ENCODE measurements at regions not wholly inside any gene's neighbourhood (a gene's known extent, or its start where the extent isn't known, plus 50 kb on each side); places are given as distances from the start of the nearest gene placed in this dataset.

- no peaks in the 10 kb centered on the region for H3K27me3 ChIP-seq (ENCODE audit: control insufficient read depth, insufficient read depth, low read length)
- POLR2A ChIA-PET = no interaction called here
- no peak for TF ChIP-seq CTCF (IDR thresholded peaks at IDR 0.05; ENCODE audit: insufficient read depth, low read depth, low read length)
- CTCF ChIA-PET = no interaction called here
- no peak overlapping the region for H3K4me3 ChIP-seq (ENCODE audit: low read depth, low read length)
- H3K36me3 ChIP-seq (ENCODE audit: control insufficient read depth, insufficient read depth, low read length) = no peaks in the 10 kb centered on the region
- no peak for DNase-seq (ENCODE audit: low read depth)
Measured at GRCh38 chr3:104892044-104892443, 474.7 kb upstream of the ALCAM start.

- DNase-seq (ENCODE audit: low read depth) = no peak
- CTCF ChIA-PET = interaction anchor here (0.6 to 1.0 kb wide), 2 partner anchors 12 to 1985 kb away, joined by 4 read pairs; no protein-coding TSS in a partner anchor
- Histone ChIP-seq H3K27me3 (ENCODE audit: control insufficient read depth, insufficient read depth, low read length) (no peaks in the 10 kb centered on the region), H3K36me3 (ENCODE audit: control insufficient read depth, insufficient read depth, low read length) (no peaks in the 10 kb centered on the region), H3K4me3 (ENCODE audit: low read depth, low read length) (no peak overlapping the region)
- POLR2A ChIA-PET = no interaction called here
- no peak for TF ChIP-seq CTCF (IDR thresholded peaks at IDR 0.05; ENCODE audit: insufficient read depth, low read depth, low read length)
Measured at GRCh38 chr3:104896624-104897023, 470.1 kb upstream of the ALCAM start.

- TF ChIP-seq CTCF (IDR thresholded peaks at IDR 0.05; ENCODE audit: insufficient read depth, low read depth, low read length) = no peak
- H3K4me3 ChIP-seq (ENCODE audit: low read depth, low read length) = no peak overlapping the region
- H3K27me3 ChIP-seq (ENCODE audit: control insufficient read depth, insufficient read depth, low read length) = no peaks in the 10 kb centered on the region
- H3K36me3 ChIP-seq (ENCODE audit: control insufficient read depth, insufficient read depth, low read length) = no peaks in the 10 kb centered on the region
- POLR2A ChIA-PET = no interaction called here
- DNase-seq (ENCODE audit: low read depth) = no peak
- CTCF ChIA-PET = no interaction called here
Measured at GRCh38 chr3:104901396-104901795, 465.3 kb upstream of the ALCAM start.

- CTCF ChIA-PET = no interaction called here
- no peak for TF ChIP-seq CTCF (IDR thresholded peaks at IDR 0.05; ENCODE audit: insufficient read depth, low read depth, low read length)
- no peak for DNase-seq (ENCODE audit: low read depth)
- H3K27me3 ChIP-seq (ENCODE audit: control insufficient read depth, insufficient read depth, low read length) = no peaks in the 10 kb centered on the region
- H3K4me3 ChIP-seq (ENCODE audit: low read depth, low read length) = no peak overlapping the region
- POLR2A ChIA-PET = no interaction called here
- H3K36me3 ChIP-seq (ENCODE audit: control insufficient read depth, insufficient read depth, low read length) = no peaks in the 10 kb centered on the region
Measured at GRCh38 chr3:104903064-104903463, 463.6 kb upstream of the ALCAM start.

GRCh38 chr3:104906001-104906639 is 460.6 kb upstream of the ALCAM start:
- CTCF ChIA-PET = interaction anchor here (1.4 kb wide), 1 partner anchor 13 kb away, joined by 3 read pairs; no protein-coding TSS in a partner anchor
- no peaks in the 10 kb centered on the region for H3K27me3 ChIP-seq (ENCODE audit: control insufficient read depth, insufficient read depth, low read length)
- H3K4me3 ChIP-seq (ENCODE audit: low read depth, low read length) = no peak overlapping the region
- DNase-seq (ENCODE audit: low read depth) = no peak
- no peaks in the 10 kb centered on the region for H3K36me3 ChIP-seq (ENCODE audit: control insufficient read depth, insufficient read depth, low read length)
- POLR2A ChIA-PET = no interaction called here
- no peak for TF ChIP-seq CTCF (IDR thresholded peaks at IDR 0.05; ENCODE audit: insufficient read depth, low read depth, low read length)

Data from BJ (cell line).